HepG2 (cell line): ENCODE measurements at regions not wholly inside any gene's neighbourhood (a gene's known extent, or its start where the extent isn't known, plus 50 kb on each side); places are given as distances from the start of the nearest gene placed in this dataset.

Experiments used
- ATAC-seq: fragments of 200-7000 bp; cut with Tn5 transposase; 3 replicates; pipeline ENCODE4 v1.9.1; 2020; ENCODE audit warnings: mild to moderate bottlenecking, moderate library complexity
- BruUV-seq: library from RNA; stranded (reverse); fragments of 400-500 nt; replicated peaks from 2 replicates; lab custom pipeline; 2021; lab: Mats Ljungman, UMichigan
- CTCF ChIA-PET: fragments of 300-600 bp; formaldehyde crosslinking; extraction: SDS; loops from one replicate; lab custom pipeline; 2021; ENCODE audit warnings: low total read pairs, inconsistent platforms, low intra/inter-chr PET ratio; lab: Yijun Ruan, JAX
- POLR2A ChIA-PET: fragments of 350-600 bp; sonication (Branson Sonifier 250); formaldehyde crosslinking; loops from one replicate; lab custom pipeline; 2020; ENCODE audit warnings: antibody characterized with exemption, inconsistent platforms; lab: Yijun Ruan, JAX
- DNase-seq: peaks from one replicate; pipeline ENCODE4 v3.0.0-alpha.2; 2015; ENCODE audit warnings: low spot score
- FAIRE-seq: peaks from 3 replicates; lab custom pipeline; 2011; peaks lifted over from hg19 to GRCh38; lab: Jason Lieb, UNC
- H2AFZ ChIP-seq: one replicate; pipeline ENCODE4 v1.6.1; 2011; ENCODE audit warnings: low read length, inconsistent platforms
- H3K27ac ChIP-seq: fragments of 300-600 bp; 3 replicates; pipeline ENCODE4 v1.8.0; 2011; ENCODE audit warnings: mixed run types, mild to moderate bottlenecking, mixed read lengths, low read length, inconsistent platforms; ENCODE audit not compliant: insufficient read depth; ENCODE audit errors: extremely low read length
- H3K27me3 ChIP-seq, 2 experiments: fragments of 200-600 bp in 1 of 2; 2 replicates in 1 of 2; 3 replicates in 1 of 2; pipeline versions ENCODE4 v1.6.0 to v1.8.0; 2011; ENCODE audit warnings: low read length in 2 of 2, mild to moderate bottlenecking in 2 of 2, moderate library complexity in 2 of 2, inconsistent platforms in 1 of 2; ENCODE audit not compliant: insufficient read depth in 2 of 2, control insufficient read depth in 1 of 2
- H3K36me3 ChIP-seq, 2 experiments: fragments of 200-600 bp in 1 of 2; replicated peaks in 1 of 2; 2 replicates in 1 of 2; 3 replicates in 1 of 2; pipeline versions ENCODE4 v1.5.1 to v1.8.0; 2011; ENCODE audit warnings: low read length in 2 of 2, inconsistent platforms in 1 of 2; ENCODE audit not compliant: insufficient read depth in 2 of 2, control insufficient read depth in 1 of 2
- H3K4me1 ChIP-seq: 2 replicates; pipeline ENCODE4 v1.5.1; 2012; ENCODE audit warnings: low read length, inconsistent platforms; ENCODE audit not compliant: insufficient read depth
- H3K4me2 ChIP-seq: 2 replicates; pipeline ENCODE4 v1.6.0; 2011; ENCODE audit warnings: low read depth, low read length, inconsistent platforms
- H3K4me3 ChIP-seq, 3 experiments: fragments of 200-600 bp in 1 of 3; sonication (generic), shearing (Covaris generic) in 1 of 3; replicated peaks in 1 of 3; 2 replicates each; pipeline ENCODE4 v1.5.1; 2011 to 2016; ENCODE audit warnings: low read length in 3 of 3, inconsistent platforms in 2 of 3, low read depth in 2 of 3, mild to moderate bottlenecking in 2 of 3, control low read depth in 1 of 3, mixed read lengths in 1 of 3; ENCODE audit not compliant: insufficient read depth in 1 of 3
- H3K79me2 ChIP-seq: one replicate; pipeline ENCODE4 v1.6.1; 2011; ENCODE audit warnings: low read length, inconsistent platforms; ENCODE audit not compliant: insufficient read depth
- H3K9ac ChIP-seq: 2 replicates; pipeline ENCODE4 v1.6.0; 2011; ENCODE audit warnings: mild to moderate bottlenecking, low read depth, low read length, inconsistent platforms; ENCODE audit not compliant: insufficient read depth
- H3K9me3 ChIP-seq: 2 replicates; pipeline ENCODE4 v1.5.1; 2012; ENCODE audit warnings: mild to moderate bottlenecking, low read length
- H4K20me1 ChIP-seq: 2 replicates; pipeline ENCODE4 v1.6.0; 2011; ENCODE audit warnings: inconsistent platforms, mild to moderate bottlenecking, low read length, moderate library complexity; ENCODE audit not compliant: insufficient read depth
- ASH2L ChIP-seq: fragments of 300-600, 200-600 bp; sonication (generic); IDR thresholded peaks from 2 replicates; pipeline ENCODE4 v1.7.0; 2017; ENCODE audit warnings: low read depth, mild to moderate bottlenecking, moderate library complexity, mixed read lengths, low read length; ENCODE audit not compliant: insufficient read length
- ATF7 ChIP-seq, 2 experiments: fragments of 450-650 bp in 1 of 2; sonication (generic) in 1 of 2; formaldehyde crosslinking in 1 of 2; IDR thresholded peaks; 2 replicates each; pipeline versions ENCODE4 v1.4.0 to v1.6.1; 2016 to 2020; ENCODE audit warnings: antibody characterized with exemption in 1 of 2, mild to moderate bottlenecking in 1 of 2, missing genetic modification reagents in 1 of 2
- CREB1 ChIP-seq, 2 experiments: fragments of 450-650 bp in 1 of 2; IDR thresholded peaks; 2 replicates each; pipeline ENCODE4 v1.6.1; 2016 to 2017; ENCODE audit warnings: control low read depth in 1 of 2, mild to moderate bottlenecking in 1 of 2, missing compliant biosample characterization in 1 of 2, missing genetic modification characterization in 1 of 2
- FOSL1 ChIP-seq: sonication (generic); formaldehyde crosslinking; IDR thresholded peaks from 2 replicates; pipeline ENCODE4 v1.9.0; 2021; ENCODE audit warnings: missing genetic modification reagents, borderline replicate concordance
- KDM3A ChIP-seq: IDR thresholded peaks from 2 replicates; pipeline ENCODE4 v1.6.1; 2018; ENCODE audit warnings: low read depth, missing compliant biosample characterization
- KLF6 ChIP-seq: IDR thresholded peaks from 2 replicates; pipeline ENCODE4 v1.8.0; 2016; ENCODE audit warnings: missing biosample characterization, missing genetic modification reagents
- PHF21A ChIP-seq: sonication (generic); formaldehyde crosslinking; IDR thresholded peaks from 2 replicates; pipeline ENCODE4 v1.5.0; 2020; ENCODE audit warnings: mild to moderate bottlenecking, missing genetic modification reagents
- PHF8 ChIP-seq: sonication (generic); formaldehyde crosslinking; IDR thresholded peaks from 2 replicates; pipeline ENCODE4 v1.5.0; 2020; ENCODE audit warnings: missing genetic modification reagents
- ZBTB8A ChIP-seq: sonication (generic); formaldehyde crosslinking; IDR thresholded peaks from 2 replicates; pipeline ENCODE4 v1.4.0; 2020; ENCODE audit warnings: mild to moderate bottlenecking, low read depth, missing genetic modification reagents, borderline replicate concordance
- ZNF225 ChIP-seq: sonication (generic); formaldehyde crosslinking; IDR thresholded peaks from 2 replicates; pipeline ENCODE4 v1.4.0; 2020; ENCODE audit warnings: mild to moderate bottlenecking, missing genetic modification reagents
- ZNF333 ChIP-seq: sonication (generic); formaldehyde crosslinking; IDR thresholded peaks from 2 replicates; pipeline ENCODE4 v1.4.0; 2020; ENCODE audit warnings: mild to moderate bottlenecking, missing genetic modification reagents, borderline replicate concordance
- ZNF354B ChIP-seq: sonication (generic); formaldehyde crosslinking; IDR thresholded peaks from 2 replicates; pipeline ENCODE4 v1.8.0; 2022; ENCODE audit warnings: mild to moderate bottlenecking, missing genetic modification reagents
- ZNF619 ChIP-seq: sonication (generic); formaldehyde crosslinking; IDR thresholded peaks from 2 replicates; pipeline ENCODE4 v1.4.0; 2020; ENCODE audit warnings: mild to moderate bottlenecking, missing genetic modification reagents
- ZNF678 ChIP-seq: sonication (generic); formaldehyde crosslinking; IDR thresholded peaks from 2 replicates; pipeline ENCODE4 v1.4.0; 2020; ENCODE audit warnings: mild to moderate bottlenecking, missing genetic modification reagents
- ZNF7 ChIP-seq: IDR thresholded peaks from 2 replicates; pipeline ENCODE4 v1.6.1; 2016; ENCODE audit warnings: missing biosample characterization, missing genetic modification reagents
- ZNF83 ChIP-seq: sonication (generic); formaldehyde crosslinking; IDR thresholded peaks from 2 replicates; pipeline ENCODE4 v1.4.0; 2020; ENCODE audit warnings: missing genetic modification reagents, mild to moderate bottlenecking, borderline replicate concordance
- ZNF841 ChIP-seq: sonication (generic); formaldehyde crosslinking; IDR thresholded peaks from 2 replicates; pipeline ENCODE4 v1.8.1; 2023; ENCODE audit warnings: missing genetic modification reagents, borderline replicate concordance
- WGBS: methylation state at CpG from one replicate; pipeline ENCODE4 v1.1.6; 2017; ENCODE audit warnings: low lambda C conversion rate; 5-methylcytosine and 5-hydroxymethylcytosine counted together
- in situ Hi-C: cut with HindIII; loops from 2 replicates; pipeline ENCODE4 v1.10.0; 2017; ENCODE audit warnings: low pct_unique_long_range_greater_than_20kb; ENCODE audit not compliant: extremely low pct_ligation_motif_present
- intact Hi-C: fragments of 100-400 bp; cut with micrococcal nuclease; formaldehyde crosslinking; loops from one replicate; pipeline ENCODE4 v1.10.0; 2022; ENCODE audit not compliant: unreplicated experiment
- TF ChIP-seq, protein P1 (sequence below): IDR thresholded peaks from 2 replicates; pipeline ENCODE4 v1.6.1; 2016; ENCODE audit warnings: missing biosample characterization, missing genetic modification reagents, low read depth

- Histone ChIP-seq H2AFZ (no peak overlapping the region), H3K4me3 (no peak overlapping the region), H3K27me3 (no peaks in the 10 kb centered on the region), H3K27ac (no peak overlapping the region), H3K79me2 (no peaks in the 10 kb centered on the region), H3K36me3 (no peaks in the 10 kb centered on the region), H3K9ac (no peak overlapping the region), H4K20me1 (no peaks in the 10 kb centered on the region)
- BruUV-seq, result no TSS peak
- FAIRE-seq, result no peak
- 3% methylated on average over 3 of the region's 3 CpGs for WGBS
- intact Hi-C loops, result no loop called here
- peak; percentile 57 for TF ChIP-seq CREB1 (IDR thresholded peaks at IDR 0.05)
- TF ChIP-seq CREB1 (CRISPR knock-in tag; IDR thresholded peaks at IDR 0.05), result no peak
- TF ChIP-seq ATF7 (IDR thresholded peaks at IDR 0.05), result peak; percentile 65
- no peak for TF ChIP-seq ATF7 (CRISPR knock-in tag; IDR thresholded peaks at IDR 0.05)
- TF ChIP-seq ZNF83, result no peak
- TF ChIP-seq, all 625 proteins: peak for 2
- no peak overlapping the region for H3K4me2 ChIP-seq
- H3K4me1 ChIP-seq, result no peaks in the 10 kb centered on the region
- no peak for DNase-seq
- ChIA-PET CTCF (no interaction called here), POLR2A (no interaction called here)
- ATAC-seq, result no peak
- no peaks in the 10 kb centered on the region for H3K9me3 ChIP-seq
- in situ Hi-C loops, result loop anchor here (25.0 kb wide), 1 partner anchor 926 kb away; no protein-coding TSS in a partner anchor
Measured at GRCh38 chr5:92861531-92862285, 719.3 kb downstream of the NR2F1-AS1 start.

GRCh38 chr5:92860061-92860460, 721.0 kb downstream of the NR2F1-AS1 start:
- CTCF ChIA-PET, result no interaction called here
- H4K20me1 ChIP-seq, result no peaks in the 10 kb centered on the region
- FAIRE-seq, result no peak
- H3K27ac ChIP-seq, result no peak overlapping the region
- no peaks in the 10 kb centered on the region for H3K9me3 ChIP-seq
- H3K36me3 ChIP-seq, result no peaks in the 10 kb centered on the region
- no peak for ATAC-seq
- intact Hi-C loops, result no loop called here
- in situ Hi-C loops, result loop anchor here (25.0 kb wide), 1 partner anchor 927 kb away; no protein-coding TSS in a partner anchor
- BruUV-seq, result no TSS peak
- TF ChIP-seq KDM3A (CRISPR knock-in tag) (no peak), PHF8 (CRISPR knock-in tag) (no peak), FOSL1 (CRISPR knock-in tag) (no peak), ASH2L (no peak), ZBTB8A (no peak), ZNF225 (CRISPR knock-in tag) (no peak), ZNF7 (no peak), ZNF841 (no peak), PHF21A (CRISPR knock-in tag) (no peak), ZNF354B (CRISPR knock-in tag) (no peak), ZNF678 (CRISPR knock-in tag) (no peak), ZNF619 (CRISPR knock-in tag) (no peak), KLF6 (CRISPR knock-in tag) (no peak), ZNF333 (CRISPR knock-in tag) (no peak)
- TF ChIP-seq, protein P1, sequence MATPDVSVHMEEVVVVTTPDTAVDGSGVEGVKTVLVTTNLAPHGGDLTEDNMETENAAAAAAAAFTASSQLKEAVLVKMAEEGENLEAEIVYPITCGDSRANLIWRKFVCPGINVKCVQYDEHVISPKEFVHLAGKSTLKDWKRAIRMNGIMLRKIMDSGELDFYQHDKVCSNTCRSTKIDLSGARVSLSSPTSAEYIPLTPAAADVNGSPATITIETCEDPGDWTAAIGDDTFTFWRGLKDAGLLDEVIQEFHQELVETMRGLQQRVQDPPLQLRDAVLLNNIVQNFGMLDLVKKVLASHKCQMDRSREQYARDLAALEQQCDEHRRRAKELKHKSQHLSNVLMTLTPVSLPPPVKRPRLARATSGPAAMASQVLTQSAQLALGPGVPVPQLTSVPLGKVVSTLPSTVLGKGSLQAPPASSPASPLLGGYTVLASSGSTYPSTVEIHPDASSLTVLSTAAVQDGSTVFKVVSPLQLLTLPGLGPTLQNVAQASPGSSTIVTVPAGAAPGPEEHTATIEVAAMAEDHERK (CRISPR knock-in tag), result no peak
- POLR2A ChIA-PET, result no interaction called here
- no peaks in the 10 kb centered on the region for H3K79me2 ChIP-seq
- no peaks in the 10 kb centered on the region for H3K4me1 ChIP-seq
- no peak overlapping the region for H3K4me2 ChIP-seq
- no peak for DNase-seq
- no peaks in the 10 kb centered on the region for H3K27me3 ChIP-seq
- H3K9ac ChIP-seq, result no peak overlapping the region
- 17% methylated on average over 2 of the region's 2 CpGs for WGBS
- no peak overlapping the region for H2AFZ ChIP-seq
- no peak overlapping the region for H3K4me3 ChIP-seq
